ENCODE measurements at regions not wholly inside any gene's neighbourhood (a gene's known extent, or its start where the extent isn't known, plus 50 kb on each side); places are given as distances from the start of the nearest gene placed in this dataset.

DNA sequence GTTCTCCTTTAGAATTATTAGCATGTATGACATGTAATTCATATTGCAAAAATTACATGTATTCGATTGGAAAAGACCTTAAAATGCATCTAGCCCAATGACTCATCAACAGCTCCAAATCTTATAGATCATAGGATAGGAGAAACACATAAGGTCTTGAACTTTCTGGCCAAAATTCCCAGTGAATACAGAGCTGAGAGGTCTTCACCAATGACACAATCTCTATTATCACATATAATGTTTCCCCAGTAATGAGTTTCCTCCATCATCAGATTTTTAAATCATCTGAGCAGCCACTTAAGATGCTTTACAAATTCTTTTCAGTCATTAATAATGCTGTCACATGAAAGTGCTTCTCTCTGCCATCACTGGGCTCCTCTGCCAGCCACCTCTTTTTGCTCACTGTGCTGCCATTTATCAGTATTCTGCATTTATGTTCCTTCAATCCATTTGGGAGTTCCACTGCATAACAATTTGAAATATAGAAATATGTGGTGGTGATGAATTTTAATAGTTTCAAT is 804.9 kb downstream of the SUCLG1 start:
- TF ChIP-seq, protein P1, sequence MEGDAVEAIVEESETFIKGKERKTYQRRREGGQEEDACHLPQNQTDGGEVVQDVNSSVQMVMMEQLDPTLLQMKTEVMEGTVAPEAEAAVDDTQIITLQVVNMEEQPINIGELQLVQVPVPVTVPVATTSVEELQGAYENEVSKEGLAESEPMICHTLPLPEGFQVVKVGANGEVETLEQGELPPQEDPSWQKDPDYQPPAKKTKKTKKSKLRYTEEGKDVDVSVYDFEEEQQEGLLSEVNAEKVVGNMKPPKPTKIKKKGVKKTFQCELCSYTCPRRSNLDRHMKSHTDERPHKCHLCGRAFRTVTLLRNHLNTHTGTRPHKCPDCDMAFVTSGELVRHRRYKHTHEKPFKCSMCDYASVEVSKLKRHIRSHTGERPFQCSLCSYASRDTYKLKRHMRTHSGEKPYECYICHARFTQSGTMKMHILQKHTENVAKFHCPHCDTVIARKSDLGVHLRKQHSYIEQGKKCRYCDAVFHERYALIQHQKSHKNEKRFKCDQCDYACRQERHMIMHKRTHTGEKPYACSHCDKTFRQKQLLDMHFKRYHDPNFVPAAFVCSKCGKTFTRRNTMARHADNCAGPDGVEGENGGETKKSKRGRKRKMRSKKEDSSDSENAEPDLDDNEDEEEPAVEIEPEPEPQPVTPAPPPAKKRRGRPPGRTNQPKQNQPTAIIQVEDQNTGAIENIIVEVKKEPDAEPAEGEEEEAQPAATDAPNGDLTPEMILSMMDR (optimal IDR thresholded peaks at IDR 0.05 in 1 of 3, IDR thresholded peaks at IDR 0.05 in 1 of 3, conservative IDR thresholded peaks at IDR 0.05 in 1 of 3; ENCODE audit: extremely low read depth in 1 of 3, insufficient read depth in 2 of 3, low read length in 3 of 3): no peak
- no peak for TF ChIP-seq EZH2 (IDR thresholded peaks at IDR 0.05; ENCODE audit: low read length)
